ENCODE measurements at regions not wholly inside any gene's neighbourhood (a gene's known extent, or its start where the extent isn't known, plus 50 kb on each side); places are given as distances from the start of the nearest gene placed in this dataset.
"Not testable (repeated sequence)": the region's sequence is repeated elsewhere in the genome, so short reads cannot be mapped to it uniquely, and the experiment has no call there.

DNA sequence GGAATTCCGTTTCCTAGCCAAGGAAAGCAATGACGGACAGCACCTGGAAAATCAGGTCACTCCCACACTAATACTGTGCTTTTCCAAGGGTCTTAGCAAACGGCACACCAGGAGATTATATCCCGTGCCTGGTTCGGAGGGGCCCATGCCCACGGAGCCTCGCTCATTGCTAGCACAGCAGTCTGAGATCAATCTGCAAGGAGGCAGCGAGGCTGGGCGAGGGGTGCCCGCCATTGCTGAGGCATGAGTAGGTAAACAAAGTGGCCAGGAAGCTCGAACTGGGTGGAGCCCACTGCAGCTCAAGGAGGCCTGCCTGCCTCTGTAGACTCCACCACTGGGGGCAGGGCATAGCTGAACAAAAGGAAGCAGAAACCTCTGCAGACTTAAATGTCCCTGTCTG lies 181.1 kb downstream of the SEC23A start:
- TF ChIP-seq, protein P1, sequence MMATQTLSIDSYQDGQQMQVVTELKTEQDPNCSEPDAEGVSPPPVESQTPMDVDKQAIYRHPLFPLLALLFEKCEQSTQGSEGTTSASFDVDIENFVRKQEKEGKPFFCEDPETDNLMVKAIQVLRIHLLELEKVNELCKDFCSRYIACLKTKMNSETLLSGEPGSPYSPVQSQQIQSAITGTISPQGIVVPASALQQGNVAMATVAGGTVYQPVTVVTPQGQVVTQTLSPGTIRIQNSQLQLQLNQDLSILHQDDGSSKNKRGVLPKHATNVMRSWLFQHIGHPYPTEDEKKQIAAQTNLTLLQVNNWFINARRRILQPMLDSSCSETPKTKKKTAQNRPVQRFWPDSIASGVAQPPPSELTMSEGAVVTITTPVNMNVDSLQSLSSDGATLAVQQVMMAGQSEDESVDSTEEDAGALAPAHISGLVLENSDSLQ (IDR thresholded peaks at IDR 0.05), result not testable (repeated sequence)
- not testable (repeated sequence) for TF ChIP-seq SUZ12 (IDR thresholded peaks at IDR 0.05); NFRKB (IDR thresholded peaks at IDR 0.05); LEF1 (IDR thresholded peaks at IDR 0.05; ENCODE audit: borderline replicate concordance); FOXA1 (IDR thresholded peaks at IDR 0.05); BHLHE40 (IDR thresholded peaks at IDR 0.05; ENCODE audit: borderline replicate concordance); SP1 (IDR thresholded peaks at IDR 0.05); FOXK2 (IDR thresholded peaks at IDR 0.05); TARDBP (IDR thresholded peaks at IDR 0.05); FOXM1 (IDR thresholded peaks at IDR 0.05; ENCODE audit: borderline replicate concordance)
